ENCODE measurements at regions not wholly inside any gene's neighbourhood (a gene's known extent, or its start where the extent isn't known, plus 50 kb on each side); places are given as distances from the start of the nearest gene placed in this dataset.
"Not testable (repeated sequence)": the region's sequence is repeated elsewhere in the genome, so short reads cannot be mapped to it uniquely, and the experiment has no call there.

- DNase-seq (ENCODE audit: low spot score), result no peak
These were observed 104.9 kb downstream of the CHIC2 start for GRCh38 chr4:53959343-53960120.

GRCh38 chr4:53956454-53956853 is 108.0 kb downstream of the CHIC2 start:
- DNase-seq (ENCODE audit: low spot score), result no peak

- no peak for DNase-seq (ENCODE audit: low spot score)
These were observed 108.4 kb downstream of the CHIC2 start for GRCh38 chr4:53956053-53956452.

GRCh38 chr4:53951414-53951813 is 113.0 kb downstream of the CHIC2 start:
- no peak for DNase-seq (ENCODE audit: low spot score)

GRCh38 chr4:53943345-53944085 is 120.9 kb downstream of the CHIC2 start:
- no peak for DNase-seq (ENCODE audit: low spot score)

- no peak for DNase-seq (ENCODE audit: low spot score)
These were observed 121.7 kb downstream of the CHIC2 start for GRCh38 chr4:53942712-53943111.

- DNase-seq (ENCODE audit: low spot score), result no peak
These were observed 123.1 kb downstream of the CHIC2 start for GRCh38 chr4:53941331-53941730.

- DNase-seq (ENCODE audit: low spot score), result not testable (repeated sequence)
These were observed 124.5 kb downstream of the CHIC2 start for GRCh38 chr4:53939892-53940291.

GRCh38 chr4:53937918-53938317 is 126.5 kb downstream of the CHIC2 start:
- DNase-seq (ENCODE audit: low spot score), result no peak

- no peak for DNase-seq (ENCODE audit: low spot score)
These were observed 127.1 kb downstream of the CHIC2 start for GRCh38 chr4:53937327-53937726.

GRCh38 chr4:53935780-53936179 is 128.6 kb downstream of the CHIC2 start:
- DNase-seq (ENCODE audit: low spot score), result no peak

- no peak for DNase-seq (ENCODE audit: low spot score)
These were observed 131.4 kb downstream of the CHIC2 start for GRCh38 chr4:53932796-53933610.

GRCh38 chr4:53931461-53931961 is 132.9 kb downstream of the CHIC2 start:
- DNase-seq (ENCODE audit: low spot score), result no peak

GRCh38 chr4:53929955-53930798 is 134.2 kb downstream of the CHIC2 start:
- peak; percentile 81 for DNase-seq (ENCODE audit: low spot score)

- DNase-seq (ENCODE audit: low spot score), result no peak
These were observed 135.1 kb downstream of the CHIC2 start for GRCh38 chr4:53929311-53929710.

- no peak for DNase-seq (ENCODE audit: low spot score)
These were observed 135.6 kb downstream of the CHIC2 start for GRCh38 chr4:53928825-53929224.

GRCh38 chr4:53925050-53925605 is 139.3 kb downstream of the CHIC2 start:
- DNase-seq (ENCODE audit: low spot score), result no peak

GRCh38 chr4:53924333-53925049 is 139.9 kb downstream of the CHIC2 start:
- no peak for DNase-seq (ENCODE audit: low spot score)

- no peak for DNase-seq (ENCODE audit: low spot score)
These were observed 140.5 kb downstream of the CHIC2 start for GRCh38 chr4:53923921-53924320.

- DNase-seq (ENCODE audit: low spot score), result no peak
These were observed 142.5 kb downstream of the CHIC2 start for GRCh38 chr4:53921856-53922255.

Measured in globus pallidus (tissue), 1 donor.